DND-41 (cell line): ENCODE measurements at regions not wholly inside any gene's neighbourhood (a gene's known extent, or its start where the extent isn't known, plus 50 kb on each side); places are given as distances from the start of the nearest gene placed in this dataset.

Experiments
- ATAC-seq: fragments of 200-7000 bp; cut with Tn5 transposase; 3 replicates; pipeline ENCODE4 v1.9.1; 2021; ENCODE audit warnings: low read depth; ENCODE audit not compliant: insufficient read depth
- DNase-seq: peaks from one replicate; pipeline ENCODE4 v3.0.0-alpha.2; 2020
- H2AFZ ChIP-seq: 2 replicates; pipeline ENCODE4 v1.6.0; 2012; ENCODE audit warnings: low read depth, low read length
- H3K27ac ChIP-seq: 2 replicates; pipeline ENCODE4 v1.5.1; 2012; ENCODE audit warnings: low read length, inconsistent platforms
- H3K27me3 ChIP-seq: fragments of 200-600 bp; sonication (generic); 2 replicates; pipeline ENCODE4 v1.6.0; 2012; ENCODE audit warnings: low read length, mild to moderate bottlenecking, inconsistent platforms; ENCODE audit not compliant: insufficient read depth, poor library complexity
- H3K36me3 ChIP-seq: 2 replicates; pipeline ENCODE4 v1.5.1; 2012; ENCODE audit warnings: low read length, inconsistent platforms; ENCODE audit not compliant: insufficient read depth
- H3K4me1 ChIP-seq: 2 replicates; pipeline ENCODE4 v1.5.1; 2012; ENCODE audit warnings: mild to moderate bottlenecking, low read length; ENCODE audit not compliant: insufficient read depth
- H3K4me2 ChIP-seq: 2 replicates; pipeline ENCODE4 v1.6.0; 2012; ENCODE audit warnings: mild to moderate bottlenecking, moderate library complexity, low read length, inconsistent platforms; ENCODE audit not compliant: insufficient read depth
- H3K4me3 ChIP-seq, 2 experiments: fragments of 200-600 bp in 1 of 2; shearing (Covaris generic) in 1 of 2; 2 replicates each; pipeline ENCODE4 v1.5.1; 2012 to 2016; ENCODE audit warnings: inconsistent platforms in 2 of 2, low read length in 2 of 2, mild to moderate bottlenecking in 2 of 2, low read depth in 1 of 2, moderate library complexity in 1 of 2
- H3K79me2 ChIP-seq: 2 replicates; pipeline ENCODE4 v1.6.0; 2012; ENCODE audit warnings: low read length, inconsistent platforms; ENCODE audit not compliant: insufficient read depth
- H3K9ac ChIP-seq: 2 replicates; pipeline ENCODE4 v1.6.0; 2012; ENCODE audit warnings: low read depth, mild to moderate bottlenecking, inconsistent platforms, low read length, moderate library complexity
- H3K9me3 ChIP-seq: 2 replicates; pipeline ENCODE4 v1.5.1; 2012; ENCODE audit warnings: low read length, moderate library complexity, mild to moderate bottlenecking, inconsistent platforms; ENCODE audit not compliant: insufficient read depth, severe bottlenecking
- H4K20me1 ChIP-seq: 2 replicates; pipeline ENCODE4 v1.6.0; 2012; ENCODE audit warnings: low read length; ENCODE audit not compliant: insufficient read depth
- CTCF ChIP-seq: IDR thresholded peaks from 2 replicates; pipeline ENCODE4 v1.5.1; 2012; ENCODE audit warnings: borderline replicate concordance, low read length, moderate library complexity, mild to moderate bottlenecking; ENCODE audit not compliant: poor library complexity, severe bottlenecking; ENCODE audit errors: extremely low read depth
- EZH2 ChIP-seq: IDR thresholded peaks from 3 replicates; pipeline ENCODE4 v1.6.1; 2012; ENCODE audit warnings: borderline replicate concordance, low read depth, mild to moderate bottlenecking, moderate library complexity, low read length, inconsistent platforms; ENCODE audit not compliant: severe bottlenecking

GRCh38 chr1:170356585-170356984 lies 175.4 kb upstream of the GORAB start:
- H3K4me1 ChIP-seq = no peaks in the 10 kb centered on the region
- TF ChIP-seq EZH2 = no peak
- TF ChIP-seq CTCF = no peak
- no peak for DNase-seq

DNA sequence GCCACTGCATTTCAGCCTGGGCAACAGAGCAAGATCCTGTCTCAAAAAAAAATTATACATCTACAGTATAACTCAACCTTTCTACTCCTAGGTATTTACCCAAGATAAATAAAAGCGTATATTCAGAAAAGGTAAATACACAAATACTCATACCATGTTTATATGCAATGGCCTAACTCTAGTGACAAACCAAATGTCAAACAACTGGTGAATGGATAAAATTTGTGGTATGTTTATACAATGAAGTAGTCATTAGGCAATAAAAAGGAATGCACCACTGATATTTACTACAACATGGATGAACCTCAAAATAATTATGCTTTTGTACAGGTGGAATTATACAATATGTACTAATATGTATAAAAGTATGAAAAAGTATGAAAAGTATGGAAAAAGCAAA lies 174.2 kb upstream of the GORAB start:
- H3K4me3 ChIP-seq = no peak overlapping the region
- no peaks in the 10 kb centered on the region for H3K27me3 ChIP-seq
- no peak for TF ChIP-seq CTCF
- TF ChIP-seq EZH2 = no peak
- no peak overlapping the region for H3K9ac ChIP-seq
- no peaks in the 10 kb centered on the region for H3K79me2 ChIP-seq
- no peak overlapping the region for H2AFZ ChIP-seq
- H3K9me3 ChIP-seq = no peaks in the 10 kb centered on the region
- H3K4me1 ChIP-seq = no peaks in the 10 kb centered on the region
- DNase-seq (no peak), ATAC-seq (no peak)
- no peaks in the 10 kb centered on the region for H3K36me3 ChIP-seq
- no peaks in the 10 kb centered on the region for H4K20me1 ChIP-seq
- H3K27ac ChIP-seq = no peak overlapping the region
- no peak overlapping the region for H3K4me2 ChIP-seq

More at GRCh38 chr1:170356585-170356984, 175.4 kb upstream of the GORAB start:
- Histone ChIP-seq H3K27ac (no peak overlapping the region), H3K9me3 (no peaks in the 10 kb centered on the region), H3K79me2 (no peaks in the 10 kb centered on the region), H3K9ac (no peak overlapping the region), H3K36me3 (no peaks in the 10 kb centered on the region), H2AFZ (no peak overlapping the region), H3K27me3 (no peaks in the 10 kb centered on the region), H3K4me3 (no peak overlapping the region), H3K4me2 (no peak overlapping the region), H4K20me1 (no peaks in the 10 kb centered on the region)
- no peak for ATAC-seq

- no peak for TF ChIP-seq CTCF
- TF ChIP-seq EZH2 = no peak
- H3K27ac ChIP-seq = no peak overlapping the region
- DNase-seq = no peak
Measured at GRCh38 chr1:170360601-170361000, 171.4 kb upstream of the GORAB start.

DNA sequence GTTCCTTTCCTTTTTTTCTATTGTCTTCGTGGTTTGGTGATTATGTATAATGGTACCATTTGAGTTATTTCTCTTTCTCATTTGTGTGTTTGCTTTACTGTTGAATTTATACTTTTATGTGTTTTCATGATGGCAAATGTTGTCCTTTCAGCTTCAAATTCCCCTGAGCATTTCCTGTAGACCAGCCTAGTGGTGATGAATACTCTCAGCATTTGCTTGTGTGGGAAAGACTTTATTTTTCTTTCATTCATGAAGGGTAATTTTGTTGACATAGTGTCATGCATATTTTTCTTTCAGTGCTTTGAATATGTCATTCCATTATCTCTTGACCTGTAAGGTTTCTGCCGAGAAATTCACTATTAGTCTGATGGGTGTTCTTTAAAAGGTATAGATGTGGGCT lies 166.6 kb upstream of the GORAB start:
- H3K4me2 ChIP-seq = no peak overlapping the region
- no peak for ATAC-seq

More at GRCh38 chr1:170360601-170361000, 171.4 kb upstream of the GORAB start:
- Histone ChIP-seq H3K27me3 (no peaks in the 10 kb centered on the region), H3K4me1 (no peaks in the 10 kb centered on the region), H3K4me3 (no peak overlapping the region), H3K36me3 (no peaks in the 10 kb centered on the region), H3K9me3 (no peaks in the 10 kb centered on the region), H3K9ac (no peak overlapping the region), H4K20me1 (no peaks in the 10 kb centered on the region), H3K79me2 (no peaks in the 10 kb centered on the region), H2AFZ (no peak overlapping the region), H3K4me2 (no peak overlapping the region)
- no peak; the same call in 2 of the 3 replicates for ATAC-seq

More for the DNA sequence above, 166.6 kb upstream of the GORAB start:
- no peaks in the 10 kb centered on the region for H4K20me1 ChIP-seq
- no peak overlapping the region for H3K9ac ChIP-seq
- H3K27me3 ChIP-seq = no peaks in the 10 kb centered on the region
- H2AFZ ChIP-seq = no peak overlapping the region
- H3K27ac ChIP-seq = no peak overlapping the region
- H3K79me2 ChIP-seq = no peaks in the 10 kb centered on the region
- no peak for TF ChIP-seq EZH2
- no peaks in the 10 kb centered on the region for H3K4me1 ChIP-seq
- no peak overlapping the region for H3K4me3 ChIP-seq
- H3K36me3 ChIP-seq = no peaks in the 10 kb centered on the region
- H3K9me3 ChIP-seq = no peaks in the 10 kb centered on the region
- no peak for DNase-seq
